PFSK-1 (cell line): ENCODE measurements at regions not wholly inside any gene's neighbourhood (a gene's known extent, or its start where the extent isn't known, plus 50 kb on each side); places are given as distances from the start of the nearest gene placed in this dataset.

Experiments used
- FOXP2 ChIP-seq: optimal IDR thresholded peaks from 2 replicates; pipeline ENCODE3; 2011; ENCODE audit warnings: borderline replicate concordance, control low read depth, inconsistent platforms; ENCODE audit not compliant: insufficient read depth; ENCODE audit errors: extremely low read length, extremely low read depth
- POLR2AphosphoS5 ChIP-seq: IDR thresholded peaks from 2 replicates; pipeline ENCODE4 v1.6.1; 2012; ENCODE audit warnings: low read depth, mild to moderate bottlenecking, control low read depth, low read length, moderate library complexity
- REST ChIP-seq, 2 experiments: IDR thresholded peaks; 2 replicates each; pipeline versions ENCODE4 v1.6.1 to v1.8.0; 2011 to 2012; ENCODE audit warnings: low read depth in 2 of 2, low read length in 2 of 2, control low read depth in 1 of 2, inconsistent platforms in 1 of 2, mild to moderate bottlenecking in 1 of 2, moderate library complexity in 1 of 2; ENCODE audit not compliant: insufficient read depth in 1 of 2
- SIN3A ChIP-seq: IDR thresholded peaks from 2 replicates; pipeline ENCODE4 v1.6.1; 2012; ENCODE audit warnings: mild to moderate bottlenecking, low read length, moderate library complexity, borderline replicate concordance; ENCODE audit not compliant: insufficient read depth
- TAF1 ChIP-seq: IDR thresholded peaks from 2 replicates; pipeline ENCODE4 v1.6.1; 2012; ENCODE audit warnings: low read length, control low read depth, borderline replicate concordance; ENCODE audit not compliant: insufficient read depth

DNA sequence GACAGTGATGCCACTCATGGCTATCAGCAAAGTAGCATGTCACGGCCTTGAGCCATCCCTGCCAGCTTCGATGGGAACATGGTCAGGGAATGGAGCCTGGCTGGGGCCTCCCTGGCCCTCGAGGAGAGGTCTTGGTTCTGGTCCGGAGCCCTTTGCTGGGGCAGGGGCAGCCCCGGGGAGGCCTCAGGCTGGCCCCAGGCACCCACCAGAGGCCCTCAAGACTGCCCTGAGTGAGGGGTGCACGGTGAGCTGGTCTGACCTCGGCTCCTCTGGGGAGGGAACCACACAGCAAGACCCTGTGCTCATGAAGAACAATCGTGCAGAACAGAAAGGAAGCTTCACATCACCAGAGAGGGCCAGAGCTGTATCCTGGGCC lies 75.2 kb upstream of the OTOS start:
- TF ChIP-seq TAF1 (no peak), REST (IDR thresholded peaks at IDR 0.05; ENCODE audit: insufficient read depth in 1 of 2, low read depth in 2 of 2, low read length in 2 of 2) (no peak), FOXP2 (no peak), POLR2AphosphoS5 (no peak), SIN3A (no peak)

- TF ChIP-seq TAF1 (no peak), POLR2AphosphoS5 (no peak), FOXP2 (no peak), REST (IDR thresholded peaks at IDR 0.05; ENCODE audit: insufficient read depth in 1 of 2, low read depth in 2 of 2, low read length in 2 of 2) (no peak), SIN3A (no peak)
Observed at GRCh38 chr2:240216167-240216566, 75.7 kb upstream of the OTOS start.

DNA sequence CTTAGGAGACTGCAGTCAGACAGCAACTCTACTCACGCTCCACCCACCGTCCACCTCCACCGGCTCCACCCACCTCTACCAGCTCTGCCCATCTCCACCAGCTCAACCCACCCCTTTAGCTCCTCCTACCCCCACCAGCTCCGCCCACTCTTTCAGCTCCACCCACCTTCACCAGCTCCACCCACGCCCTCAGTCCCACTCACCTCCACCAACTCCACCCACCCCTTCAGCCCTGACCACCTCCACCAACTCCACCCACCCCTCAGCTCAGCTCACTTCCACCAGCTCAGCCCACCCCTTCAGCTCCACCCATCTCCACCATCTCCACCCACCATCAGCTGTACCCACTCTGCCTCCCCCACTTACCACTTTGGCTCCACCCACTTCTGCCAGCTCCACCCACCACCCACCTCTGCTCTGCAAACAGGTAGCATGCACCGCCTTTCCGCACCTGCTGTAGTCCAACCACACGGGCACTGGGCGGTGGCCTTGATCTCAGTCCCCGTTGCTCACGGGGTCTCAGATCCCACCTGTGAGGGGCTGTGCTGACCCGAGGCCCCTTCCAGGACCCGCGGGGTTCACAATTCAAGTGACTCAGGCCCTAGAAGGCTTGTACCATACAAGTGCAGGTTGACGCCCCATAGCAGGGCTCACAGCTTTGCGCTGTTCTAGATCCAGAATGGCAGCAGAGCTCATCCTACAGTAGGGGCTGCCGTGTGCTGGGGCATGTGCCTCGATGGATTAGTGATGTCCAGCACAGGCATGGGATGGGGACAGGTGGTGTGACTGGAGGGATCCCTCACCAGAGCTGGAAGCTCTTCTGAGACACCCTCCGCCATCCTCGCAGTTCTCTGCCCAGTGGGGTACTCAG lies 77.2 kb upstream of the OTOS start:
- no peak for TF ChIP-seq REST (IDR thresholded peaks at IDR 0.05; ENCODE audit: insufficient read depth in 1 of 2, low read depth in 2 of 2, low read length in 2 of 2)
- TF ChIP-seq FOXP2: no peak
- TF ChIP-seq POLR2AphosphoS5: no peak
- TF ChIP-seq TAF1: no peak
- TF ChIP-seq SIN3A: no peak

- TF ChIP-seq TAF1 (no peak), POLR2AphosphoS5 (no peak), SIN3A (no peak), REST (IDR thresholded peaks at IDR 0.05; ENCODE audit: insufficient read depth in 1 of 2, low read depth in 2 of 2, low read length in 2 of 2) (no peak), FOXP2 (no peak)
Observed at GRCh38 chr2:240219208-240219890, 78.9 kb upstream of the OTOS start.
